GM21619 (cell line): ENCODE measurements at regions not wholly inside any gene's neighbourhood (a gene's known extent, or its start where the extent isn't known, plus 50 kb on each side); places are given as distances from the start of the nearest gene placed in this dataset.
"Not testable (repeated sequence)": the region's sequence is repeated elsewhere in the genome, so short reads cannot be mapped to it uniquely, and the experiment has no call there.

Experiments used
- ATAC-seq: cut with Tn5 transposase; IDR thresholded peaks from one replicate; pipeline ENCODE4 v1.9.1; 2021; ENCODE audit not compliant: unreplicated experiment

DNA sequence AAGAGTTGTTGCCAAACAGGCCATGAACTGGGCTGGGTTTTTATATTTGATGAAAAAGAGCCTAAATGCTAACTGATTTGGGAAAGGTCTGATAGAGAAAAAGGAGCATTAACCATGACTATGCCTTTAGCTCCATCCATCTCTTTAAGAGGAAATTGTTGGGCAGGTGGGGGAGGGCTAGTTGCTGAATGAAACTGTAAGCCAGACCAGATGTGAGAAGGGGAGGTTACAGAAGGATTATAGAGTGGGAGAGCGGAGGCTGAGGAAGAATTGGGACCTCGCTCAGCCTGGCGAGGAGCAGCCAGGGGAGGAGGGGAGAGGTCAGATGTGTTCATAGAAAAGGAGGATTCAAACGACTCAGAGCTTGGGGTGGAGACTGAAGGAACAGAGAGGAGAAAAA lies 74.9 kb upstream of the OTUD4 start:
- not testable (repeated sequence) for ATAC-seq

DNA sequence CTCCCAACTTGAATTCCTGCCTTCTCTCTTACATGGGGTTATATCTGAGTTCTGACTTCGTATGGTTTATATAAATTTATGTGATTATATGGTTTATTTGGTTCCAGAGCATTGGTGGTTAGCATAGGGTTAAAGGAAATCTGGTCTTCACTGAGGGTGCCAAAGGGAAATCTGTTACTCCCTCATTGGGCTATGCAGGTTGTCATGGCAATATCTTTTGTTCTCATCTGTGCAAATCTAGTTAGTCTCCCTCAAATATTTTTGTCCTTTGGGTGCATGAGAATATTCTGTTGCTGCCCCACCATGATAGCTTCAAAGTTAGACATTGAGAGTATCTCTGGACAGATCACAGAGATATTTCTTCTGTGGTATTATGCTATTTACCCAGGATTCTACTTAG lies 71.8 kb upstream of the OTUD4 start:
- ATAC-seq = no peak

DNA sequence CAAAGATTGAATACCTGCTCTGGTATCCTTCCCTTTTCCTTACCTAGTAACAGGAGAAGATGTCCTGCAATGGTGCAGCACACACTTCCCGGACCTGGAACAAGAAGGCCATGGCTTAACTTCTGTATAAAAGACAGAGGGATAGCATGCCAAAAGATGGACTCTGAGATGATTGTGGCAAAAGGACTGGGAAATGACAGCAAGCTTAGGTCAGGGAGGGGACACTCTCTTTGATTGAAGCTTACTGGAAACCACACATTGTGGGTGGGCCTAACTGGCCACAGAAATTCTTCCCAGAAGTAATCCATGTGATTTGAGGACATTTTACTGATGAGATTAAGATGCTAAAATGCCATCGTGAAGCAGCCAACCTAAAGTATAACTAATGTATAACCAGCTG lies 71.0 kb upstream of the OTUD4 start:
- no peak for ATAC-seq

DNA sequence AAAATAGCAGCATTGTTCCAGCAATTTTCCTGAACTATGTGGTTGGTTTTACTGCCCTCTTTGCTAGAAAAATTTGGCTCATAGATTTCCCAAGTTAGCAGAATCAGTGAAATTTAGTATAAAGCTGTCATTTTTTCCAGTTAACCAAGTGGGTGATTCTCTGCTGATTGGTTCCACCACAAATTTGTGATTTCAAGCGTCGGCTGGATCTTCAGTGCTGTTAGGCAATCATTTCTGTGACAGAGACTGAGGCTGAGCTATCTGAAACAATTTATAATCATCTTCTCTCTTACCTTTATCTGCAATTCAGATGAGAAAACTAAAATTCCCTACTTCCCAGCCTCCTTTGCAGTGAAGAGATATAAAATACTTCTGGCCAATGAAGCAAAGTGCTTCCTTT lies 68.6 kb upstream of the OTUD4 start:
- no peak for ATAC-seq

DNA sequence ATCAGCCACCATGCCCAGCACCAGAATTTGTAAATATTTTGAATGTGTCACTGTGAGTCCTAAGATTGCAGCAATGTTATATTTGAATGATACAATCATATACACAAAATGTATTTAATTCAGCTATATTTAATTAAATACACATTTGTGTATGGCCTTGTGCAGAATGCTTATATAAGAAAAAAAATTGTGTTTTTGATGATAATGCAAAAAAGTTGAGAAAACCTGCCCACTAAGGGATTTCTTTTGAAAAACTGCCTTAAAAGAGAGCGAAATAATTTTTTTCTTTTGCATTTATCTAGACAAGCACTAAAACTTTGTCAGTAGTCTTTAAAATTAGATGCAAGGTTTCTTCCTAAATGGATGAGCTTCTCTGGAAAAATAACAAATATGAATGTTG lies 68.1 kb upstream of the OTUD4 start:
- no peak for ATAC-seq

DNA sequence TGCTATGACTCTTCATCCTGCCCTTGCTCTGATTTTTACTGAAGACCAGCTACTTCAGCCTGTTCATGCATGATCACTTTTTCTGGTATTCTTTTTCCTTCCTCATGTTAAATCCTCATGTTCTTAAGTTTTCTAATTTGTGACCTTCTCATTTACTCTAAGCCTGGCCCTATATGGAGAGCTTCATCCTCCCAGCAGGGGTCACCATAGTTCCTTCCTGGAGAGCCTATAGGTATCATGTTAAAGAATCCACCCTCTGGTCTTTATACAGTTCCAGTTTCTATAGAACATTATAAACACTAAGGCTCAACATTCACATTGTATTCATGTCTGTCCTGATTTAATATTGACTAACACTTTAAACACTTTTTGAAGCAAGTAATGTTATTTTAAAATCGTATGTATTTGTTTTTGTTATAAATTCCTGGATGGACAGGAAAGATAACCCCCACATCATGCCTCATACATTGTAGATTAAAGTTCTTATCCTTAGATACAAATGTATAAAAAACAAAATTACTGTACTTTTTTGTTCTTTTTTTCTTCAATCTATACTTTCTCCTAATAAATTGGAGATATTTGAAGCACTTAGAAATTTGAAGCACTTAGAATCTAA lies 53.8 kb upstream of the OTUD4 start:
- peak; percentile 100 for ATAC-seq

DNA sequence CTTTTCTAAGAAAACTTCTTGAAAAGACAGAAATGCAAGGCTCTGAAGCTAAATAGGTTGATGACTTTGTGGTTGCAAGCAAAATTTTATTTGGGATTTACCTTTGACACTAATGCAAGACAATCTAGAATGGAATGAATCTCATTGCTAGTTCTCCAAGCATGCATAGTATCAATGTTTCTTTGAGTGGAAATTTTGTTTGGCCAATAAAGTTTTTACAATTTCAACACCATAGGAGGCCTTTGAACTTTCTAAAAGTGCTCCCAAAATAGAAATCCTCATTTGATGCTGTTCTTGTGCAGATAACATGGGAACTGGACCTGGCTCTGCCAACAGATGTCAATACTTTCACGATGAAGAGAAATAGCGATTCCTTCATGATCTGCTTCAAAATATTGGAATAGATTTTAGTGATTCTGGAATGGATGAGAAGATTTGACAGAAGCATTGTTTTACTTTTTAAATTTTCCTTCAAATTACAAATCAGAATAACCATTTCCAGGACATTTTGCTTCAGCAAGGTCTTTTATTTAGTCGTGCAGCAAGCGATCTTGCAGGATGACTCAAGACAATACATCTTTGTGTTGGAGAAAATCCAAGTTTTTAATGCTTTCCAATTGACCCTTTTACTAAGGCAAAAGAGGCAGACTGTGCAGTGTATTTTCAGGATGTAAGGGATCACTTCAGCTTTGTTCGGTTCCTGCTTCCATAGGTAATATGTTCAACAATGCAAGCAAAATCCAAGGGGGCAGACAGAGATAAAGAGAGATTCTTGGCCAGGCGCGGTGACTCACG lies 51.7 kb upstream of the OTUD4 start:
- ATAC-seq = no peak

DNA sequence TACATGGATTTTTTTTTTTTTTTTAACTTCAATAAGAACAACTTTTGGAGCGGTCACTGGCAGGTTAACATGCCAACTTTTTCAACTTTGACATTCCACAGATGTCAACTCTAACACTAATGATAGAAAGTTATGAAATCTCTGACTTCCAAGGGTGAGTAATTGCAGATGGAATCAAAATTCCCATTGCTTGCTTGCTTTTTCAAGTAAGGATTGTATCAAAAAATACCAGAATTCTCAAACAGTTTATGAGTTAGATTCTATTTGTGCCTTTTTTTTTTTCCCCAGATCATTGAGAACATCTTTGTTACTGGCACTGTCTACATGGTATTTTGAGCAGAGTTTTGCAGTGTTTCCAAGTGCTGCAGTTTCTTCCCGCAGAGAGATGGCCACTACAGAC lies 50.3 kb upstream of the OTUD4 start:
- no peak for ATAC-seq
